SU-DHL-6 (cell line): ENCODE measurements at regions not wholly inside any gene's neighbourhood (a gene's known extent, or its start where the extent isn't known, plus 50 kb on each side); places are given as distances from the start of the nearest gene placed in this dataset.

Source experiments
- H2AFZ ChIP-seq: fragments of 200-600 bp; sonication (generic); 2 replicates; pipeline ENCODE4 v1.6.1; 2014; ENCODE audit warnings: low read depth, mild to moderate bottlenecking, moderate library complexity, mixed read lengths, antibody characterized with exemption, low read length; ENCODE audit not compliant: severe bottlenecking
- H3F3A ChIP-seq: fragments of 200-600 bp; shearing (Covaris generic); 2 replicates; pipeline ENCODE4 v1.6.0; 2016; ENCODE audit warnings: antibody characterized with exemption, mild to moderate bottlenecking; ENCODE audit not compliant: insufficient read depth
- H3K27ac ChIP-seq: fragments of 200-600 bp; sonication (generic); 2 replicates; pipeline ENCODE4 v1.5.1; 2016; ENCODE audit warnings: low read depth, mild to moderate bottlenecking, low read length, moderate library complexity, mixed read lengths
- H3K27me3 ChIP-seq: fragments of 200-600 bp; sonication (generic), shearing (Covaris generic); 2 replicates; pipeline ENCODE4 v1.6.0; 2014; ENCODE audit warnings: mild to moderate bottlenecking, low read length
- H3K36me3 ChIP-seq: fragments of 200-600 bp; sonication (generic); 2 replicates; pipeline ENCODE4 v1.6.1; 2014; ENCODE audit warnings: mild to moderate bottlenecking, low read length, mixed read lengths
- H3K4me2 ChIP-seq: fragments of 300-600, 200-600 bp; shearing (Covaris generic), sonication (generic); 2 replicates; pipeline ENCODE4 v1.6.0; 2014; ENCODE audit warnings: low read length, low read depth, mild to moderate bottlenecking; ENCODE audit not compliant: poor library complexity, severe bottlenecking
- H3K4me3 ChIP-seq: fragments of 200-600 bp; sonication (generic); 2 replicates; pipeline ENCODE4 v1.5.1; 2014; ENCODE audit warnings: antibody characterized with exemption, low read length, mild to moderate bottlenecking, mixed read lengths; ENCODE audit not compliant: insufficient read depth, poor library complexity, severe bottlenecking
- H3K79me2 ChIP-seq: fragments of 200-600 bp; sonication (generic); 2 replicates; pipeline ENCODE4 v1.6.1; 2014; ENCODE audit warnings: mild to moderate bottlenecking, low read length, moderate library complexity; ENCODE audit not compliant: insufficient read depth
- H3K9ac ChIP-seq: fragments of 200-600 bp; sonication (generic); 2 replicates; pipeline ENCODE4 v1.7.0; 2014; ENCODE audit warnings: mild to moderate bottlenecking, low read length
- H3K9me2 ChIP-seq: fragments of 200-600 bp; sonication (generic); replicated peaks from 2 replicates; pipeline ENCODE4 v1.6.1; 2014; ENCODE audit warnings: low read length; ENCODE audit not compliant: insufficient read depth
- H3K9me3 ChIP-seq: fragments of 200-600 bp; sonication (generic); 2 replicates; pipeline ENCODE4 v1.6.1; 2014; ENCODE audit warnings: low read length, mixed read lengths; ENCODE audit not compliant: insufficient read depth
- H4K20me1 ChIP-seq: fragments of 200-600 bp; sonication (generic); 2 replicates; pipeline ENCODE4 v1.6.1; 2014; ENCODE audit warnings: low read depth, mild to moderate bottlenecking, antibody characterized with exemption, low read length, moderate library complexity, mixed read lengths
- CTCF ChIP-seq: fragments of 200-600 bp; sonication (generic); IDR thresholded peaks from one replicate; pipeline ENCODE4 v1.5.1; 2017; ENCODE audit warnings: antibody characterized with exemption, mild to moderate bottlenecking, low read length, moderate library complexity; ENCODE audit not compliant: insufficient read depth, poor library complexity, severe bottlenecking
- EZH2phosphoT487 ChIP-seq: fragments of 200-600 bp; sonication (generic), shearing (Covaris generic); conservative IDR thresholded peaks from 2 replicates; pipeline ENCODE4 v1.6.1; 2018; ENCODE audit warnings: mild to moderate bottlenecking, antibody characterized with exemption, low read length, moderate library complexity, mixed read lengths

DNA sequence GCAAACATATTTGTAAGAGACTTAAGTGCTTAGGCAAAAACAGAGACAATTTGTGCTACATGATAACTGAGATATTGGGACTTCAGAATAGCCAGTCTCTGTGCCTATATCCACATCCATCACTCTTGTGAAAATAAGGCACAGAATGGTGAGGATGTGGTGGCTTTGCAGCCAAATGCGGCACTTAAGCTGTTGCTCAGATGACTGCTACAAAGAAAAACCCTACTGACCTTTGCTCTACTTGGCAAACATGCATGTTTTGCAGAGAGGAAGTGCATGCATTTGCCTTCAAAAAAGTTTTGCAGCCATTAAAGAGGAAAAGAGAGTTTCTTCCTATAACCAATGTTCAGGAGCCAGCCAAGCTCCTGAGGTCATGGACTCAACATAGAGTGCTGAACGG lies 675.0 kb upstream of the KIRREL3 start:
- Histone ChIP-seq H3K79me2 (no peaks in the 10 kb centered on the region), H3K9me2 (no peaks in the 10 kb centered on the region), H2AFZ (no peak overlapping the region), H3K9ac (no peak overlapping the region), H3K27ac (no peak overlapping the region), H3K4me3 (no peak overlapping the region), H3K36me3 (no peaks in the 10 kb centered on the region), H3F3A (no peaks in the 10 kb centered on the region), H3K27me3 (no peaks in the 10 kb centered on the region), H3K4me2 (no peak overlapping the region), H3K9me3 (no peaks in the 10 kb centered on the region), H4K20me1 (no peaks in the 10 kb centered on the region)
- TF ChIP-seq EZH2phosphoT487 = no peak
- no peak for TF ChIP-seq CTCF

DNA sequence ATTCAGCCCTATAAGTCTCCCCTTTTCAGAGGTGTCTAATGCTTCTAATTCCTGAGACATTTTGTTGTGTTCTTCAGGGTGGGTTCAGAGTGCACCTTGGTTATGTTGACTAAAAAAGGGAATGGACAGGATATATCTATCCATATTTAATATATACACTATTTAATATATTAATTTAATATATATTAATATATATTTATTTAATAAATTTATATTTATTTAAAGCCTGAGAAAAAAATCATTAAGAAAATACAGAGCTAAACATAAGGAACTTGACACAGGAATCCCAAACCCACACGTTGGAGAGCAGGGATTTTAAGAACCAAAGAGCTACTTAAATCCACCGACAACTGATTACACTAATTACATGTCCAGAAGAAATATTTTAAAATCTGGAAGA lies 674.2 kb upstream of the KIRREL3 start:
- H3K36me3 ChIP-seq = no peaks in the 10 kb centered on the region
- no peaks in the 10 kb centered on the region for H3K9me3 ChIP-seq
- no peaks in the 10 kb centered on the region for H3K9me2 ChIP-seq
- no peaks in the 10 kb centered on the region for H4K20me1 ChIP-seq
- H3K79me2 ChIP-seq = no peaks in the 10 kb centered on the region
- no peaks in the 10 kb centered on the region for H3K27me3 ChIP-seq
- H3K4me2 ChIP-seq = no peak overlapping the region
- no peaks in the 10 kb centered on the region for H3F3A ChIP-seq
- H2AFZ ChIP-seq = no peak overlapping the region
- no peak for TF ChIP-seq CTCF
- no peak for TF ChIP-seq EZH2phosphoT487
- H3K9ac ChIP-seq = no peak overlapping the region
- H3K27ac ChIP-seq = no peak overlapping the region
- H3K4me3 ChIP-seq = no peak overlapping the region

- H3K4me2 ChIP-seq = no peak overlapping the region
- H3K27me3 ChIP-seq = no peaks in the 10 kb centered on the region
- no peaks in the 10 kb centered on the region for H3F3A ChIP-seq
- no peaks in the 10 kb centered on the region for H3K36me3 ChIP-seq
- no peaks in the 10 kb centered on the region for H3K9me3 ChIP-seq
- no peak overlapping the region for H3K9ac ChIP-seq
- H3K79me2 ChIP-seq = no peaks in the 10 kb centered on the region
- TF ChIP-seq CTCF (no peak), EZH2phosphoT487 (no peak)
- H4K20me1 ChIP-seq = no peaks in the 10 kb centered on the region
- H2AFZ ChIP-seq = no peak overlapping the region
- H3K4me3 ChIP-seq = no peak overlapping the region
- no peak overlapping the region for H3K27ac ChIP-seq
- no peaks in the 10 kb centered on the region for H3K9me2 ChIP-seq
Measured at GRCh38 chr11:127670374-127671119, 670.0 kb upstream of the KIRREL3 start.
